ENCODE measurements at regions not wholly inside any gene's neighbourhood (a gene's known extent, or its start where the extent isn't known, plus 50 kb on each side); places are given as distances from the start of the nearest gene placed in this dataset.
"Not testable (repeated sequence)": the region's sequence is repeated elsewhere in the genome, so short reads cannot be mapped to it uniquely, and the experiment has no call there.

DNA sequence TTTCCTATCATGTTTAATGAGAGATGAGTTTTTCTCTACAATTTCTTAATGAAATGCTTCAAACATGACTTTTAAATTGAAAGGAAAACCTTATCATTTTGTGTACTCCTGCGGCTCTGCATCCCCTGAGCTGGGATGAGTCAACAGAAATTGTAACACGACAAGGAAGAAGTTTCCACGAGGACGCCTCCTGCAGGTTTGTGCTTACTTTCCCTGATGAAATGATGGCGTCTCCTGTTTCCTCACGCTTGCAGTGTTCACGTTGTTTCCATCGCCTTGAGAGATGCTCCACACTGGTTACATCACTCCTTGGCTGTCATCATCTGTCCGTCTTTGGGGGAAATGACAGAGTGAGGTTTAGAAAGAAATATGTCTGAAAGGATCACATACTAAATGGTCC lies 233.7 kb upstream of the ZFP64 start:
- DNase-seq: no peak

DNA sequence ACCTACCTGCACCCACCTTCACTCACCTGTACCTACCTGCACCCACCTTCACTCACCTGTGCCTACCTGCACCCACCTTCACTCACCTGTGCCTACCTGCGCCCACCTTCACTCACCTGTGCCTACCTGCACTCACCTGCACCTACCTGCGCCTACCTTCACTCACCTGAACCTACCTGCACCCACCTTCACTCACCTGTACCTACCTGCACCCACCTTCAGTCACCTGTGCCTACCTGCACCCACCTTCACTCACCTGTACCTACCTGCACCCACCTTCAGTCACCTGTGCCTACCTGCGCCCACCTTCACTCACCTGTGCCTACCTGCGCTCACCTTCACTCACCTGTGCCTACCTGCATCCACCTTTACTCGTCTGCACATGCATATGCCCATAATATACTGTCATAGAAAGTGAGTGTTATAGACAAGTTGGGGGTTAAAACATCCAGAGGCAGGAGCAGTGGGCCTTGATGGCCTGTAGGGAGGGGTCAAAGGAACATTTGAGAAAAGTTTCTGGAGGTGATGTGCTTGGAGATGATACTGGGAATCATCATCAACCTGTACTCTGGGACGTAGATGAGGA lies 232.9 kb upstream of the ZFP64 start:
- DNase-seq: not testable (repeated sequence)

DNA sequence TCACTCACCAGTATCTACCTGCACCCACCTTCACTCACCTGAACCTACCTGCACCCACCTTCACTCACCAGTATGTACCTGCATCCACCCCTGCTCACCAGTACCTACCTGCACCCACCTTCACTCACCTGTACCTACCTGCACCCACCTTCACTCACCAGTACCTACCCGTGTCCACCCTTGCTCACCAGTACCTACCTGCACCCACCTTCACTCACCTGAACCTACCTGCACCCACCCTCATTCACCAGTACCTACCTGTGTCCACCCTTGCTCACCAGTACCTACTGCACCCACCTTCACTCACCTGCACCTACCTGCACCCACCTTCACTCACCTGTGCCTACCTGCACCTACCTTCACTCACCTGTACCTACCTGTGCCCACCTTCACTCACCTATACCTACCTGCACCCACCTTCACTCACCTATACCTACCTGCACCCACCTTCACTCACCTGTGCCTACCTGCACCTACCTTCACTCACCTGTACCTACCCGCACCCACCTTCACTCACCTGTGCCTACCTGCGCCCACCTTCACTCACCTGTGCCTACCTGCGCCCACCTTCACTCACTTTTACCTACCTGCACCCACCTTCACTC lies 232.1 kb upstream of the ZFP64 start:
- DNase-seq: not testable (repeated sequence)

DNA sequence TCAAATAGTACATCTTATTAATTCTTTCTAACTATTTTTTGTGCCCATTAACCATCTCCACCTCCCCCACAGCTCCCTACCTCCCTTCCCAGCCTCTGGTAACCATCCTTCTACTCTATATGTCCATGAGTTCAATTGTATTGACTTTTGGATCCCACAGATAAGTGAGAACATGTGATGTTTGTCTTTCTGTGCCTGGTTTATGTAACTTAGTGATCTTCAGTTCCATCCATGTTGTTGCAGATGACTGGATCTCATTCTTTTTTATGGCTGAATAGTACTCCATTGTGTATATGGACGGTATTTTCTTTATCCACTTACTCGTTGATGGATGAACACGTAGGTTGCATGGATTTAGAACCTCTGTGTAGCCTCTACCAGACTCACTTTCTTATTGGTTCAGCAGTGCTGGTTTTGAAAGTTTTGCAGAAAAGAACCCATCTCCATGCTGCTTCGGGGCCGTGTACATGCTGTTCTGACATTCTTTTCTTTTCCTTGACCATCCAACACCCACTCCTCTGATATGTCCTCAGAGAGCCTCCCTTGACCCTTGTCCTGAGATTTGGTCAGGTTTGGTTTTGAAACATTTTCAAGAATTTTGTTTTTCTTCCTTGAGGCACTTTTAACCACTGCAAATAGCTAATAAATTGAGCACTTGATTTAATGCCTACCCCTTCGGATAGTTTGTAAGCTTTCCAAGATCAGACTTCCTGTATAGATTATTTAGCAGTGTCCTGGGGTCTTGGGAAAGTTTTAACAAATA lies 231.2 kb upstream of the ZFP64 start:
- DNase-seq: peak; percentile 9

DNA sequence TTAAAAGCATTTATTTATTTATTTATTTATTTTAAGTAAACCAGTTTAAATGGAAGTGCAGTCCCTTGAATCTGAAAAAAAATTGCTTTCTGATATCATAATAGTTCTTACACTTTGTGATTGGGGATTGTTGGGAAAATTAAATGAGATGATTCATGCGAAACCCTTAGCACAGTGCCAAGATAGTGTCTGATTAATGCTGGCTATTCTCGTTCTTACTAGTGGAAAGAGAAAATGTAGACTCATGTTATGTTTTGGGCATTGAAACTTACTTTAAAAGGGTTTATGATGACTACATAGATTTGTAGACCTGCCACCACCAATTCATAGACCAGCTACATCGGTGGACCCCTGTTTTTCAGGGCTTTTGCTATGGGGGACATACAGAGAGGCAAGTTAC lies 229.2 kb upstream of the ZFP64 start:
- DNase-seq: no peak

DNA sequence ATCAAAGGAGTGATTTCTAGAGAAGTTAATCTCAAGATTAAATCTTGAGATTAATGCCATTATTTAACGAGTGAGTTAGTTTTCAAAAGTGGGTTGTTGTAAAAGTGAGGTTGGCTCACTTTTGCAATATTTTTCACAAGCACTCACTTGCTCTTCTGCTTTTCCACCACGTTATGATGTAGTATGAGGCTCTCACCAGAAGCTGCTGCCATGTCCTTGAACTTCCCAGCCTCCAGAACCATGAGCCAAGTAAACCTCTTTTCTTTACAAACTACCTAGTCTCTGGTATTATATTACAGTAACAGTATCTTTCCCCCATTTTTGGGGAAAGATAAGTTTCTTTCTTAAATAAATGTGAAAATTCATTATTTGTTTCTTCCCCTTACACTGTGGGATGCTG lies 227.6 kb upstream of the ZFP64 start:
- DNase-seq: no peak

DNA sequence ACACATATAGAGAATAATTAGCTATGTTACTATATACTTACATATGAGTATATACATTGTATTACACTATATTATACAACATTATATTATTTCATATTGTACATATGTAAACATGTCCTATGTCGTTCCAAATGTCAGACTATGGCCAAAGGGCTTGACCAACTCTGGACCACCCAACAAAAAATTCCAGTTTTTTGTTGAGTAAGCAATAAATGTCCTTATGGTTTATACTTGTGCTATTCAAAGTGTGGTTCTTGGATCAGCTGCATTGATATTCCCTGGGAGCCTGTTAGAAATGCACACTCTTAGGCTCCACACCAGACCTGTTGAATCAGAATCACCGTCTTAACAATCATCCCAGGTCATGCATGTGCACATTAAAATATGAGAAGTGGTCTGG lies 225.4 kb upstream of the ZFP64 start:
- DNase-seq: no peak

DNA sequence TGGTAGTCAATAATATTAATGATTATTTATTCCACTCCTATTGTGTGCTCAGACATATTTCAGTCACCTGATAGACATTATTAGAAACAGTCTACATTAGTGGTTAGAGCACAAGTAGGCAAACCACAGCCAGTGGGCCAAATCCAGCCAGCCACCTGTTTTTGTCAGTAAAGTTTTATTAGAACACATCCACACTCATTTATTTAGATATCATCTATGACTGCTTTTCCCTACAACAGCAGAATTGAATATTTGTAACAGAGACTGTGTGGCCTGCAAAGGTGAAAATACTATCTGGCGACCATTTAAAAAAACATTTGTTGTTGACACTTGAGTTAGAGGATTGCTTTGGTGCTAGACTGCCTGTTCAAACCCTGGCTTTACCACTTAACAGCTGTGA lies 220.0 kb upstream of the ZFP64 start:
- DNase-seq: no peak

DNA sequence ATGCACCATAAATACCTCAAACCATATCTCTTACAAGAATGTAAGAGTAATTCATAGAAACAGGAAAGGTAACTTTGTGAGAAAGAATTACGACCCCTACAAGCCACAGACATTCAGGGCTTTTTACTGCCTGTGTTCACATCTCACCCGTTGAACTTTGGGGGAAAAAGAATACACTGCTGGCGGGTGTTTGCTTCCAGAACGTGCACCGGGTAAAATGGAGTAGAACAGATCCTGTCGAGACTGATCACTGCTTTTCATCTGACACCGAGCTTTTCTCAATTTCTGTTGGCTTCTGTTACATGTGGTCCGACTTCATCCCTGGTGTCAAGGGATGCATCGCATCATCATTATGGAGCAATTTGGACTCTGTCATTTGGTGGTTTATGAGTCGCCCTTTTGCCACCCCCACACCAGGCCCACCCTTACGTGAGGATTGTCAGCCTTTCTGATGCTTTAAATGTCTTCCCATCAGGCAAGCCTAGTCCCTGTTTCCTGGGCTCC lies 219.2 kb upstream of the ZFP64 start:
- no peak for DNase-seq

DNA sequence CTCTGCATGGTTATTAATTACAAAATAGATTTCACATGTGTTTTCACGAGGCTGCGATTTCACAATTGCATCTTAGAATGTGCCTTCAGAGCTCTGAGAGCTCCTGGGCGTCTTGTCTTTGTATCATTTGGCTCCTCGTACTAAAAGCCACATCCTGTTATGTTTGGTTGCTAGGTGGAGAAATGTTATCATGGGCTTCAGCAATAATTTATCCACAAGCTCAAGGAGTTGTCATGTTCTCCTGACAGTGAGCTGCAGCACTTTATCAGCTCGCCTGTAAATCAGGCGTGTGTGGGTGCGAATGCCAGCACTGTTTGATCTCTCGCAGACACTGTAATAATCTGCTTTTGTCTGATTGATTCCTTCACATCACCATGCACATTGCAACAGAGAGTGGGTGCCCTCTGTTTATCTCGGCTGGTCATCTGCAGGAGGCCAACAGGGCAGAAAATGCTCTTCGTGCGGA lies 218.6 kb upstream of the ZFP64 start:
- peak; percentile 34 for DNase-seq

DNA sequence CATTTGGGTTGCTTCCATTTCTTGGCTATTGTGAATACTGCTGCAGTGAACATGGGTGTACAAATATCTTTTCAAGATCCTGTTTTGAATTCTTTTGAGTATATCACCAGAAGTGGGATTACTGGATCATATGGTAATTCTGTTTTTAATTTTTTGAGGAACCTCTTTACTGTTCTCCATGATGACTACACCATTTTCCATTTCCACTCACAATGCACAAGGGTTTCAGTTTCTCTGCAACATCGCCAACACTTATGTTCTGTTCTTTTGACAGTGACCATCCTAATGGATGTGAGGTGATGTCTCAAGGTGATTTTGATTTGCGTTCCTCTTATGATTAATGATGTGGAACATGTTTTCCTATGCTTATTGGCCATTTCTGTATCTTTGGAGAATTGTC lies 214.4 kb upstream of the ZFP64 start:
- no peak for DNase-seq

DNA sequence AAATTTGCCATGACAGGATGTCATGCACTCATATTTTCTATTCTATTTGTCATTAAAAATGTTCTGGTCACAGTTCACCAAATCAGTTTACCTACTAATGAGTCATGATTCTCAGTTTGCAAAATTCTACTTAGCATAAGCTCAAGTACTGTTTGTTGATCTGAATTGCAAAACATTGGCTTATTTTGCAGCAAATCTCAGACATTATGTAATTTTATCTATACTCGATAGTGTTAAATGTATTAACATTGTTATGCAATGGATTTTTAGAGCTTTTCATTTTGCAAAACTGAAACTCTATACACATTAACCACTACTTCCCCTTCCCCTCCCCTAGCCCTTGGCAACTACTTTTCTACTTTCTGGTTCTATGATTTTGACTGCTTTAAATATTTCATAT lies 213.8 kb upstream of the ZFP64 start:
- no peak for DNase-seq

DNA sequence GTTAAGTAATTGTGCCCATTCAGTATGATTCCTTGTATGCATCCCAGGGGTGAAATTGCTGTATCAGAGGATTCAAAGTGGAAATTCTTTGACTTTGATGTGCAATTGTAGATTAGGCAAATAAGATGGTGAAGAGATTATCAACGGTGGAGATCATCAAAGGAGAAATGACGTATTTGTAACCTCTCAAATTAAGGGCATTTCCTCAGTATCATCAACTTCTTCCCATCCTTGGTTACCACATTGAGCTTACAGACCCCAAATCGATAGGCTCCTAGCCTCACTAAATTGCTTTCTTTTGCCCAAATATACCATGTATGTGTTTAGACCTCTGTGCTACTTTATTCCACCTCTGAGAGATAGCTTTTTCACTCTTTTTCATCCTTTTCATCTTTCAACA lies 213.1 kb upstream of the ZFP64 start:
- DNase-seq: no peak

DNA sequence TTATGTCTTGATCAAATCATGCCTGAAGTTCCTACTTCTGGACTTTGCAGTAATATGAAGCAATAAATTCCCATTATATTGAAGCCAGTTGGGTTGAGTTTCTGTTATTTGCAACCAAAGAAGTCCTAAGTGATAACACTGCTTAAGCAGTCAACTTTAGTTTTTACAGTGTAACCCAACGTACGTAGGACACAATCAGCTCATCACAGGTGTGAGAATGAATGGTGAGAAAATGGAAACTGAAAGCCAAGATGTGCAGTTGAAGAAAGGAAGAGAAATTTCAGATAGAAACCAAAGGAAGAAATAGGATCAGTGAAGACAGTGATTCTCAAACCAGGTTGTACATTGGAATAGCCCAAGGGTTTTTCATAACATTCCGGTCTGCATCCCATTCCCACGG lies 211.4 kb upstream of the ZFP64 start:
- DNase-seq: no peak

DNA sequence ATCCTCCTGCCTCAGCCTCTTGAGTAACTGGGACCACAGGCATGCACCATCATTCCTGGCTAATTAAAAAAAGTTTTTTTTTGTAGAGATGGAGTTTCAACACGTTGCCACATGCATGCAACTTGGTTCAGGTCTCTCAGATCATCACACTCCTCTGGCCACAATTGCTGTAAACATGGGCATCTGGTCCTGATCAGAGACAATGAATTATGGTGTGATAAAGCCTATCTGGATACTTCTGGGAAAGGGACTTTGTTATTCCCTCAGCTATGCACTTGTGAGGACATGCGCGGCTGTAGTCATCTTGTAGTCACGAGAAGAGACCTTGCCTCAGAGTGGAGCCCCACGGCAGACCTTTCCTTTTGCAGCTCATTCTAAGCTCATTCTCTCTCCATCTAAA lies 210.9 kb upstream of the ZFP64 start:
- DNase-seq: no peak

DNA sequence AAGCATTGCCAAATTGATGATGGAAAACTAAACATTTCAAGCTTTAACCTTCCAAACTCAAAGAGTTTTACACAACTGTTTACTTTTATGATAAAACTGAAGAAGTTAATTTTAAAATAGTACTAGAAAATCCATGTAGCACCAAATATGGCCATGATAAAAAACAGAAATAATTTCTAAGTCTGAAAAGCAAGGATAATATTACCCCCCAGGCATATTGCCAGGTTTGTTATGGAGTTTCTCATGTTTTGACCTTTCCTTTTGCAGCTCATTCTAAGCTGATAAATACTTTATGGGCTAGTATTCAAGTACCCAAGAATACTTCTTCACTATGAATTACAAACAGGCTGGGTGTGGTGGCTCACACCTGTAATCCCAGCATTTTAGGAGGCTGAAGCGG lies 209.9 kb upstream of the ZFP64 start:
- DNase-seq: no peak

DNA sequence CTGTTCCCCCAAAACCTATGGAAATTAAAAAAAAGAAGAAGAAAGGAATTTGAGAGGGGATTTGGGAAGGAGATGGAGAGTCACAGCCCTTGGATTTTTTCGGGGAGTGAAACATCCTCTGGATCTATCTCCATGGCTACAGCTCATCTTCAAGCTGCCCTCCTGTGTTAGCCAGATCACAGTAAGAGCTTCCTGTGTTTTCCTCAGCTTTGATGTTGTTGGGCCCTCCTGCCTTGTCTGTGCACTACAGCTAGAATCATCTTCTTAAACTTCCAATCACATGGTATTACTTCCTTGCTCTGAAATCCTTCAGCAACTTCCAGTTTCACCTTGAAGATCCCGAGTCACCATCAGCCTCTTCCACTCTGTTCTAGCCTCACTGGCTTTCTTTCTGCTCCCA lies 207.8 kb upstream of the ZFP64 start:
- DNase-seq: no peak

DNA sequence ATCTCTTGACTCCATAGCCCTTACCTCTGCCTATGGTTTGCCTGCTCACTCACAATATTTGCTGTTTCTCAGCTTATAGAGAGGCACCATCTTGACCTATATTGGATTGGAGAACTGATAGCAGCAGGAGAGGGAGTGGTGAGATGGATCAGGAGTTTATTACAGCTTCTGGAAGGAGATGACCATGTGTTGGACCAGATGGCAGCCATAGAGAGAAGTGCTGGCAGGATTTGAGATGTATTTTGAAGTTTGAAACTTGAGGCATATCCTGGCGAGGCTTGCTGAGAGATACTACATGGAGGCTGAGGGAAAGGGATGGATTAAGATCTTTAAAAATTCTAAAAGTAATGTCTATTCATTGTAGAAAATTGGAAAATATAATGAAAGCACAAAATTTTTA lies 198.0 kb upstream of the ZFP64 start:
- DNase-seq: no peak

DNA sequence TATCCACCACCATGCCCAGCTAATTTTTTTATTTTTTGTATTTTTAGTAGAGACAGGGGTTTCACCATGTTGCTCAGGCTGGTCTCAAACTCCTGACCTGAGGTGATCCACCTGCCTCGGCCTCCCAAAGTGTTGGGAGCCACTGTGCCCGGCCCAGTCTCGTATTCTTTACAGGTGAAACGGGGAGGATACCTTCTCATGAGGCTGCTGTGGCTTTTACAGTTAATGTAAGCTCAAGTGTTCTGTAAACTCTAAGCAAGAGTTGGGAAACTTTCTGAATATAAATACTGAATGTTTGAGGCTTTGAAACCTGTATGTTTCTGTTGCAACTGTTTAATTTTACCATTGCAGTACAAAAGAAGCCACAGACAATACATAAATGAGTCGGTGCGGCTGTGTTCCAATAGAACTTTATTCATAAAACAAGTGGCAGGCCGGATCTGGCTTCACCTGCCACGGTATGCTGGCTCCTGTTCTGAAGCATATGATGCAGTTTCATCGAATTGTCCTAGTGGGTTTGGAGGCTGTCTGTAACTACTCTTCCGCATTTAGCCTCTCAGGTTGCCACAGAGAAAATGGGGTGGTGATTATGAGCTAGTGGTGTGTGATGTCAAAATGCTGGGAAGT lies 192.5 kb upstream of the ZFP64 start:
- no peak for DNase-seq

DNA sequence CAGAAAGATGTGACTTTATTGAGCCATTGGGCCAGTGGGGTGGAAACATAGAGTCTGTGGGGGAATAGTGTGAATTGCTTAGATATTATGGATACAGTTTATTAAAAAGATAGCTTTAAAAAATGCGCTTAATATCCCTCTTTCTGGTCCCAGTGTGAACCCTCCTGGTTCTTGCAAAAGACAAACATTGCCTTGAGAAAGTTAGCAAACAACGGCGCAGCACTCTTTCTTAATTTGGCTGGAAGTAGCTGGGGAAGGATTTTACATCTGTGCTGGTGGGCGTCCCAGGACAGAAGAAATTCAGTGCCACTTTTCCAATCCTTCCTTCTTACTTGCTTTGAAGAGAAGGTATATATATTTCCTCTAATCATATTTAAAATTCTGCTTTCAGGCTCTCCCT lies 191.4 kb upstream of the ZFP64 start:
- no peak for DNase-seq

DNA sequence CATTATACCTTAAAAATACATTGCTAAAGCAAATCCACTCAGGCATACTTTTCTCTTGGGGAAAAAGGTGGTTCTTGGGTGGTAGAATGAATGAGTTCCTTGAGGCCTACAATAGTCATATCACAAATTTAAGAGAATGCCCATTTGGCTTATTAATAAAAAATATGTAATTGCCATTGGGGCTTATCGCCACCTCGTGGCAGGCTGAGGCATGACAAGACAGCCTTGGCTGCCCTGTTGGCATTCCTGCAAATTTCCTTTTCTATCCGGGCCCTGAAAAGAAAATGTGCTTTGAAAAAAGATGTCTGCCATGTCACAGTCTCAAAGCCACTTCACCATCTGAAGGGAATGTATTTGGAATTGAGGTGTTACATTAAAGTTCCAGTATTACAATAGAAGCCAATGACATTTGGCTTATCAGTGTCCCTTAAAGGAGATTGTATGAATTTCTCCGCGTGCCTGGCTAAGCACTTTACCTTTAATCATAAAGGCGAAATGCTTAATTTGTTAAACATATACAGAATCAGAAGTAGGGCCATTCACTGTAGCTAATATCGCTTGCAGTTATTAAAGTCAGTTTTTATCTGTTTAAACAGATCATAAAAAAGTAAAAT lies 188.3 kb upstream of the ZFP64 start:
- no peak for DNase-seq

DNA sequence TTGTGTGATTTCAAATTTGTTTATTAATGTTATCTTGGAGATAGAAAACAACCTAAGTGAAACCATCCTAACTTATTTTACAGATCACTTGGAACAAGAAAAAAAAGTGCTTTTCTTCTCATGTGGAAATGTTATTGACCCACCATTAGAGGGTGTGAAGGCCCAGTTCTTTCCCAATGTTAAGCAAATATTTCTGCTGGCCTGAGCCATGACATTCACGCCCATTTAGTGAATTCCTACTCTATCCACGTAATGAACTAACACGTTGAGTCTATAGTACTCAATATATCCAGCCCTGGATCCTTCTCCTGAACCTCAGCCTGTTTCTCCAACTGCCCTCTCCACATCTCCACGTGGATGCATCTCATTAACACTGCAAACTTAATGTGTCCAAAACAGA lies 180.6 kb upstream of the ZFP64 start:
- no peak for DNase-seq

DNA sequence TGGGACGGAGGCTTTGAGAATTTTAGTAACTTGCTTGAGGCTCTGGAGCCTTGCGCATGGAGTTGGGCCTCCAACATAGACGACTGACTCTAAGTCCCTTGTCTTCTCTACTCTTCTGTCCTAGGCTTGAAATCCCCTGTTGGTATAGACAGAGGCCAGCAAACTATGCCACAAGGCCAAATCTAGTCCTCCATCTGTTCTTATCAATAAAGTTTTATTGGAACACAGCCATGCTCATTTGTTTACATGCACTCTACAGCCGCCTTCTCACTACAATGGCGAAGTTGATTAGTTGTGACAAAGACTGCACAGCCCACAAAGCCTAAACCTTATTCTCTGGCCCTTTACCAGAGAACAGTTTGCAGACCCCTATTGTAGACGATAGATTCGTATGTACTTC lies 174.1 kb upstream of the ZFP64 start:
- no peak for DNase-seq

All from HCEC 1CT (cell line).